ENCODE measurements at regions not wholly inside any gene's neighbourhood (a gene's known extent, or its start where the extent isn't known, plus 50 kb on each side); places are given as distances from the start of the nearest gene placed in this dataset.
"Not testable (repeated sequence)": the region's sequence is repeated elsewhere in the genome, so short reads cannot be mapped to it uniquely, and the experiment has no call there.

DNA sequence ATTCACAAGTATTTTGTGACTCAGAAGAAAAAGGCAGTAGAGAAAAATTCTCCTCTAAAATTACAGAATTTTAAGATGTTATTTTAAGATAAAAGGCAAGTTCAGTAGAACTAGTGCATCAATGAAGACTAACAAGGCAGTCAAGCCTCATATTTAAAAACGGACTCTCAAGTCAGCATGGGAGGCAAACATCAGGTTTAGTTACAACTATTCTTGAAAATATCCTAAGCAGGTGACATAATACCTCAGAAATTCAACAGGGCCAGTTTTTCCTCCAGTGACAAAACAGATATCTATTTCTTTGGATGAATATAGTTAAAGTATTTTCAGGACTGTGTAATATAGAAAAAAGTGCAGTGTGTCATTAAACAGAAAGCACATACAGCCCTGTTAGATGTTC lies 194.0 kb upstream of the NMUR2 start:
- no peaks in the 10 kb centered on the region for H3K4me1 ChIP-seq (ENCODE audit: low read depth, poor library complexity, severe bottlenecking)
- H4K20me1 ChIP-seq (ENCODE audit: insufficient read depth): no peaks in the 10 kb centered on the region
- TF ChIP-seq, protein P1, sequence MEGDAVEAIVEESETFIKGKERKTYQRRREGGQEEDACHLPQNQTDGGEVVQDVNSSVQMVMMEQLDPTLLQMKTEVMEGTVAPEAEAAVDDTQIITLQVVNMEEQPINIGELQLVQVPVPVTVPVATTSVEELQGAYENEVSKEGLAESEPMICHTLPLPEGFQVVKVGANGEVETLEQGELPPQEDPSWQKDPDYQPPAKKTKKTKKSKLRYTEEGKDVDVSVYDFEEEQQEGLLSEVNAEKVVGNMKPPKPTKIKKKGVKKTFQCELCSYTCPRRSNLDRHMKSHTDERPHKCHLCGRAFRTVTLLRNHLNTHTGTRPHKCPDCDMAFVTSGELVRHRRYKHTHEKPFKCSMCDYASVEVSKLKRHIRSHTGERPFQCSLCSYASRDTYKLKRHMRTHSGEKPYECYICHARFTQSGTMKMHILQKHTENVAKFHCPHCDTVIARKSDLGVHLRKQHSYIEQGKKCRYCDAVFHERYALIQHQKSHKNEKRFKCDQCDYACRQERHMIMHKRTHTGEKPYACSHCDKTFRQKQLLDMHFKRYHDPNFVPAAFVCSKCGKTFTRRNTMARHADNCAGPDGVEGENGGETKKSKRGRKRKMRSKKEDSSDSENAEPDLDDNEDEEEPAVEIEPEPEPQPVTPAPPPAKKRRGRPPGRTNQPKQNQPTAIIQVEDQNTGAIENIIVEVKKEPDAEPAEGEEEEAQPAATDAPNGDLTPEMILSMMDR (conservative IDR thresholded peaks at IDR 0.05; ENCODE audit: low read depth, low read length): no peak
- no peaks in the 10 kb centered on the region for H3K27me3 ChIP-seq (ENCODE audit: insufficient read depth, low read depth)
- no peak overlapping the region for H3K27ac ChIP-seq
- H3K79me2 ChIP-seq (ENCODE audit: insufficient read depth, low read depth): no peaks in the 10 kb centered on the region
- no peak overlapping the region for H3K9ac ChIP-seq
- H3K36me3 ChIP-seq (ENCODE audit: insufficient read depth): no peaks in the 10 kb centered on the region
- no peak overlapping the region for H3K4me3 ChIP-seq (IDR thresholded peaks at IDR 0.05; ENCODE audit: insufficient read depth, low read depth, low read length)
- H2AFZ ChIP-seq (ENCODE audit: low read depth): no peak overlapping the region
- H3K4me2 ChIP-seq: no peak overlapping the region

DNA sequence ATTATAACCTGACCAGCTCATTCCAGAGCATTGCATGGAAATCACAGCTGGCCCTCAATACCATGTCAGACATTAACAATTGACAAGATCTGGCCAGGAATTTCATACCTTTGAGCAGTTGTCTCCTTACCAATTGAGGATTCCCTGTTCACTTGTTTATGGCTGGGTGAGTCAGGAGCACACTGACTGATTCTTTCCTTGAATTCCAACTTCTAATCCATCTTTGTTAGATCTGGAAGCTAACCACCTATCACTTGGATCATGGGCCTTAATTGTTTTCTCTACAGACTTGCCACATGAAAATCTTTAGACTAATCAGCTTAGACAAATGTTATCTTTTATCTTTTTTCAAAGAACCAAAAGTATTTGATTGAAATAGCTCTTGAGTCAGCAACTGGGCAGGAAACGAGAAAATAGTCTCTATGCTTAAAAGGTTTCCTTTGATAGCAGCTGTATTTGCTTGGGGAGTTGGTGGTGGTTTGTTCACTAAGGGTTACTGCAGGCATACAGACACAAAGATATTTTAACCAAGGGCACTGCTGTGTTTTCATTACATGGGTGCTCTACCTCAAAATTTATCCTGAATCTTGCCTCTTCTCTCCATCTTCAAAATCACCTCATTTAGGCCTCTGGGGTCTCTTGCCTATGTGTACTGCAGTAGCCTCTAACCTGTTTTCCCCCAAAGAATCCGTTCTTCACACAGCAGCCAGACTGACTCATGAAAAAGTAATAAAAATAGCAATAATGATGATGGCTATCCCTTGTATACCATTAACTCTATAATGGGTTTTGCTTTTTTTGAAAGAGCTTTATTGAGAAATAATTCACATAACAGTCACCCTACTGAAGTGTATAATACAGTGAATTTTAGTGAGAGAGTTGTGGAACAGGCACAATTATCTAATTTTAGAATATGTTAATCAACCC lies 197.0 kb upstream of the NMUR2 start:
- H3K4me2 ChIP-seq: no peak overlapping the region
- no peaks in the 10 kb centered on the region for H3K4me1 ChIP-seq (ENCODE audit: low read depth, poor library complexity, severe bottlenecking)
- H3K9ac ChIP-seq: no peak overlapping the region
- H3K36me3 ChIP-seq (ENCODE audit: insufficient read depth): no peaks in the 10 kb centered on the region
- H3K4me3 ChIP-seq (IDR thresholded peaks at IDR 0.05; ENCODE audit: insufficient read depth, low read depth, low read length): no peak overlapping the region
- H4K20me1 ChIP-seq (ENCODE audit: insufficient read depth): no peaks in the 10 kb centered on the region
- TF ChIP-seq, protein P1 (conservative IDR thresholded peaks at IDR 0.05; ENCODE audit: low read depth, low read length): no peak
- H3K79me2 ChIP-seq (ENCODE audit: insufficient read depth, low read depth): no peaks in the 10 kb centered on the region
- no peak overlapping the region for H2AFZ ChIP-seq (ENCODE audit: low read depth)
- no peaks in the 10 kb centered on the region for H3K27me3 ChIP-seq (ENCODE audit: insufficient read depth, low read depth)
- H3K27ac ChIP-seq: no peak overlapping the region

DNA sequence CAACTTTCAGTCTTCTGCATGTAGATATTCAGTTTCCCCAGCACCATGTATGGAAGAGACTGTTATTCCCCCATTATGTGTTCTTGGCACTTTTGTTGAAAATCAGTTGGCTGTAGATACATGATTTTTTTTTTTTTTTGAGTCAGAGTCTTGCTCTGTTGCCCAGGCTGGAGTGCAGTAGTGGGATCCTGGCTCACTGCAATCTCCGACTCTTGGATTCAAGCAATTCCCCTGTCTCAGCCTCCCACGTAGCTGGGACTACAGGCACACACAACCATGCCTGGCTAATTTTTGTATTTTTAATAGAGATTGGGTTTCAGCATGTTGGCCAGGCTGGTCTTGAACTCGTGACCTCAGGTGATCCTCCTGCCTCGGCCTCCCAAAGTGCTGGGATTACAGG lies 201.0 kb upstream of the NMUR2 start:
- not testable (repeated sequence) for H3K27ac ChIP-seq; H3K79me2 ChIP-seq (ENCODE audit: insufficient read depth, low read depth); H3K4me2 ChIP-seq; H2AFZ ChIP-seq (ENCODE audit: low read depth); H3K27me3 ChIP-seq (ENCODE audit: insufficient read depth, low read depth); H3K4me1 ChIP-seq (ENCODE audit: low read depth, poor library complexity, severe bottlenecking); H3K4me3 ChIP-seq (IDR thresholded peaks at IDR 0.05; ENCODE audit: insufficient read depth, low read depth, low read length); H3K36me3 ChIP-seq (ENCODE audit: insufficient read depth); H4K20me1 ChIP-seq (ENCODE audit: insufficient read depth); H3K9ac ChIP-seq

DNA sequence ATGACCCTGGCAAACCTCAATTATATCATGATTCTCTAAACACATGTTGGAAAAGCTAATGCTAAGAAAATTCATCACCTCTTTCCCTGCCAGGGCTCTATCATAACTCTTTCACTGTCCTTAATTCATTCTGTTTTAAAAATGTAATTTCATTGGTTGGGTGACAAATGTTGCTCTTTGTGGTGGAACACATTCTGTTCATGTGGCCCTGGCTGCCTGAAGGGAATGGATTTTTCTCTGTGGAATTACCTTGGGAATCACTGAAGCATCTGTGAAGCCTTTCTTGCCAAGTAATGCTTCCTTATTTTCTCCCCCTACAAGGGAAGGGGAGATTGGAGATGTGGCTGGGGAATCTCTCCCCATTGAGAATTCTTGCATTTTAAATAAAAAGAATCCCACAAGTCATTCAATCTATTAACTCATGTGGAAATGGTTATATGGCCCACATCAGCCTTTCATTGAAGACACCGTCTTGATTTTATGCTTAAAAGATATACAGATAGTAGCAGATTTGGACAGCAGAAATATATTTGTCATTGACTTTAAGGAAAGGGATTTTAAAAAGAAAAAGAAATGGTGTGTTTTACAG lies 201.8 kb upstream of the NMUR2 start:
- H3K36me3 ChIP-seq (ENCODE audit: insufficient read depth): no peaks in the 10 kb centered on the region
- no peak overlapping the region for H3K4me2 ChIP-seq
- no peaks in the 10 kb centered on the region for H3K4me1 ChIP-seq (ENCODE audit: low read depth, poor library complexity, severe bottlenecking)
- H3K27ac ChIP-seq: no peak overlapping the region
- no peaks in the 10 kb centered on the region for H3K27me3 ChIP-seq (ENCODE audit: insufficient read depth, low read depth)
- no peaks in the 10 kb centered on the region for H4K20me1 ChIP-seq (ENCODE audit: insufficient read depth)
- TF ChIP-seq, protein P1 (conservative IDR thresholded peaks at IDR 0.05; ENCODE audit: low read depth, low read length): no peak
- no peaks in the 10 kb centered on the region for H3K79me2 ChIP-seq (ENCODE audit: insufficient read depth, low read depth)
- H3K9ac ChIP-seq: no peak overlapping the region
- no peak overlapping the region for H3K4me3 ChIP-seq (IDR thresholded peaks at IDR 0.05; ENCODE audit: insufficient read depth, low read depth, low read length)
- no peak overlapping the region for H2AFZ ChIP-seq (ENCODE audit: low read depth)
